NCI-H1436 treated with DMSO at 0.1 percent for 48 hours (cell line): ENCODE measurements at regions not wholly inside any gene's neighbourhood (a gene's known extent, or its start where the extent isn't known, plus 50 kb on each side); places are given as distances from the start of the nearest gene placed in this dataset.
"Not testable (repeated sequence)": the region's sequence is repeated elsewhere in the genome, so short reads cannot be mapped to it uniquely, and the experiment has no call there.

Experiments
- DNase-seq: peaks from one replicate; lab custom pipeline; 2025; lab: John Stamatoyannopoulos, UW

GRCh38 chr2:188645986-188646385 lies 328.2 kb upstream of the COL3A1 start:
- DNase-seq: no peak

GRCh38 chr2:188647430-188648070 lies 326.6 kb upstream of the COL3A1 start:
- DNase-seq: no peak

GRCh38 chr2:188659656-188660406 lies 314.3 kb upstream of the COL3A1 start:
- no peak for DNase-seq

GRCh38 chr2:188663301-188663700 lies 310.9 kb upstream of the COL3A1 start:
- DNase-seq: no peak

- DNase-seq: no peak
These were observed 309.8 kb upstream of the COL3A1 start for GRCh38 chr2:188664416-188664815.

GRCh38 chr2:188664951-188665595 lies 309.1 kb upstream of the COL3A1 start:
- DNase-seq: no peak

- DNase-seq: no peak
These were observed 308.4 kb upstream of the COL3A1 start for GRCh38 chr2:188665727-188666304.

- DNase-seq: no peak
These were observed 307.7 kb upstream of the COL3A1 start for GRCh38 chr2:188666503-188666902.

GRCh38 chr2:188668017-188668680 lies 306.0 kb upstream of the COL3A1 start:
- DNase-seq: no peak

- no peak for DNase-seq
These were observed 298.7 kb upstream of the COL3A1 start for GRCh38 chr2:188675391-188676009.

GRCh38 chr2:188676010-188676400 lies 298.2 kb upstream of the COL3A1 start:
- DNase-seq: no peak

- no peak for DNase-seq
These were observed 297.0 kb upstream of the COL3A1 start for GRCh38 chr2:188677142-188677541.

- DNase-seq: no peak
These were observed 295.3 kb upstream of the COL3A1 start for GRCh38 chr2:188678882-188679281.

GRCh38 chr2:188682838-188683237 lies 291.3 kb upstream of the COL3A1 start:
- no peak for DNase-seq

GRCh38 chr2:188684795-188685194 lies 289.4 kb upstream of the COL3A1 start:
- DNase-seq: no peak

- no peak for DNase-seq
These were observed 281.1 kb upstream of the COL3A1 start for GRCh38 chr2:188693111-188693510.

- DNase-seq: no peak
These were observed 280.4 kb upstream of the COL3A1 start for GRCh38 chr2:188693771-188694170.

GRCh38 chr2:188695953-188696352 lies 278.2 kb upstream of the COL3A1 start:
- no peak for DNase-seq

- DNase-seq: not testable (repeated sequence)
These were observed 276.0 kb upstream of the COL3A1 start for GRCh38 chr2:188698151-188698550.

- no peak for DNase-seq
These were observed 272.3 kb upstream of the COL3A1 start for GRCh38 chr2:188701836-188702235.

GRCh38 chr2:188705191-188705590 lies 269.0 kb upstream of the COL3A1 start:
- DNase-seq: no peak

GRCh38 chr2:188713961-188714360 lies 260.2 kb upstream of the COL3A1 start:
- no peak for DNase-seq
